ENCODE measurements at regions not wholly inside any gene's neighbourhood (a gene's known extent, or its start where the extent isn't known, plus 50 kb on each side); places are given as distances from the start of the nearest gene placed in this dataset.
"Not testable (repeated sequence)": the region's sequence is repeated elsewhere in the genome, so short reads cannot be mapped to it uniquely, and the experiment has no call there.

GRCh38 chr3:95319921-95320494 lies 1257.1 kb downstream of the NSUN3 start:
- peak; percentile 57 for DNase-seq

- DNase-seq, result no peak
These were observed 1264.6 kb downstream of the NSUN3 start for GRCh38 chr3:95327478-95327877.

- no peak for DNase-seq
These were observed 1271.0 kb downstream of the NSUN3 start for GRCh38 chr3:95333826-95334225.

- DNase-seq, result no peak
These were observed 1271.6 kb downstream of the NSUN3 start for GRCh38 chr3:95334461-95334860.

GRCh38 chr3:95335517-95335916 lies 1272.7 kb downstream of the NSUN3 start:
- no peak for DNase-seq

- DNase-seq, result no peak
These were observed 1275.6 kb downstream of the NSUN3 start for GRCh38 chr3:95338446-95338845.

- no peak for DNase-seq
These were observed 1278.5 kb downstream of the NSUN3 start for GRCh38 chr3:95341314-95341713.

GRCh38 chr3:95343228-95343627 lies 1280.4 kb downstream of the NSUN3 start:
- no peak for DNase-seq

- DNase-seq, result no peak
These were observed 1280.9 kb downstream of the NSUN3 start for GRCh38 chr3:95343767-95344166.

GRCh38 chr3:95347936-95348335 lies 1285.1 kb downstream of the NSUN3 start:
- not testable (repeated sequence) for DNase-seq

GRCh38 chr3:95348879-95349278 lies 1286.0 kb downstream of the NSUN3 start:
- DNase-seq, result no peak

- DNase-seq, result no peak
These were observed 1287.2 kb downstream of the NSUN3 start for GRCh38 chr3:95350049-95350448.

GRCh38 chr3:95351158-95351557 lies 1288.3 kb downstream of the NSUN3 start:
- no peak for DNase-seq

- peak; percentile 25 for DNase-seq
These were observed 1289.6 kb downstream of the NSUN3 start for GRCh38 chr3:95352471-95352870.

GRCh38 chr3:95354489-95354888 lies 1291.6 kb downstream of the NSUN3 start:
- DNase-seq, result no peak

- DNase-seq, result no peak
These were observed 1294.1 kb downstream of the NSUN3 start for GRCh38 chr3:95356764-95357501.

GRCh38 chr3:95387242-95388021 lies 1324.6 kb downstream of the NSUN3 start:
- no peak for DNase-seq

GRCh38 chr3:95389725-95390313 lies 1327.0 kb downstream of the NSUN3 start:
- DNase-seq, result no peak

GRCh38 chr3:95394286-95394685 lies 1331.4 kb downstream of the NSUN3 start:
- no peak for DNase-seq

GRCh38 chr3:95399585-95399984 lies 1336.7 kb downstream of the NSUN3 start:
- no peak for DNase-seq

GRCh38 chr3:95401693-95402092 lies 1338.8 kb downstream of the NSUN3 start:
- DNase-seq, result no peak

- no peak for DNase-seq
These were observed 1345.0 kb downstream of the NSUN3 start for GRCh38 chr3:95407709-95408463.

GRCh38 chr3:95408464-95408862 lies 1345.6 kb downstream of the NSUN3 start:
- DNase-seq, result no peak

Measured in fibroblast of upper back skin (primary cell).